ENCODE measurements at regions not wholly inside any gene's neighbourhood (a gene's known extent, or its start where the extent isn't known, plus 50 kb on each side); places are given as distances from the start of the nearest gene placed in this dataset.

DNA sequence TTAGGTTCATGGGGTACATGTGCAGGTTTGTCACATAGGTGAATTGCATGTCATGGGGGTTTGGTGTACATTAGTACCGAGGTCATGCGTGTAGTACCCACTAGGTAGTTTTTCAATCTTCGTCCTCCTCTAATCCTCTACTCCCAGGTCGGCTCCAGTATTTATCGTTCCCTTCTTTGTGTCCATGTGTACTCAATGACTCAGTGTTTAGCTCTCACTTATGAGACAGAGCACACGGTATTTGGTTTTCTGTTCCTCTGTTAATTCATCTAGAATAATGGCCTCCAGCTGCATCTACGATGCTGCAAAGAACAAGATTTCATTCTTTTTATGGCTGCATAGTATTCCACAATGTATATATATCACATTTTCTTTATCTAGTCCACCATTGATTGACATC lies 850.9 kb upstream of the MDGA2 start:
- no peak for TF ChIP-seq CTCF (conservative IDR thresholded peaks at IDR 0.05; ENCODE audit: low read depth, low read length)
- H3K4me3 ChIP-seq (ENCODE audit: low read depth, low read length): no peak overlapping the region
- no peak for DNase-seq (ENCODE audit: low read depth)

DNA sequence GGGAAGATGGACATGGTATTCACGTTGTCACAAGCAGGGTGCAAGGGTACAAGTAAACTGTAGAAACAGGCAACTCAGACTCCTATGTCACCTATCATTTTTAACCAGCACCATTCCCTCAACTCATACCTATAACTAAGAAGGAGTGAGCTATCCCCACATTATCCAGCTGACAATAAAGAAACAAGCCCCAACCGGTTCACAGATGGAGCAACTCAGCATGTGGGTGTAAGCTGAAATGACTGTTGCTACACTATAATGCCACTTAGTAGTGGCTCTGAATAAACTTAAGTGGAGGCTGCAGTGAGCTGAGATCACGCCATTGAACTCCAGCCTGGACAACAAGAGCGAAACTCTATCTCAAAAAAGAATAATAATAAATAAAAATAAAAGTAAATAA lies 829.5 kb upstream of the MDGA2 start:
- H3K4me3 ChIP-seq (ENCODE audit: low read depth, low read length): no peak overlapping the region
- DNase-seq (ENCODE audit: low read depth): no peak

GRCh38 chr14:48490756-48491155 lies 815.4 kb upstream of the MDGA2 start:
- DNase-seq (ENCODE audit: low read depth): no peak
- no peak for TF ChIP-seq CTCF (conservative IDR thresholded peaks at IDR 0.05; ENCODE audit: low read depth, low read length)
- H3K4me3 ChIP-seq (ENCODE audit: low read depth, low read length): no peak overlapping the region

More for the DNA sequence above, 829.5 kb upstream of the MDGA2 start:
- no peak for TF ChIP-seq CTCF (conservative IDR thresholded peaks at IDR 0.05; ENCODE audit: low read depth, low read length)

DNA sequence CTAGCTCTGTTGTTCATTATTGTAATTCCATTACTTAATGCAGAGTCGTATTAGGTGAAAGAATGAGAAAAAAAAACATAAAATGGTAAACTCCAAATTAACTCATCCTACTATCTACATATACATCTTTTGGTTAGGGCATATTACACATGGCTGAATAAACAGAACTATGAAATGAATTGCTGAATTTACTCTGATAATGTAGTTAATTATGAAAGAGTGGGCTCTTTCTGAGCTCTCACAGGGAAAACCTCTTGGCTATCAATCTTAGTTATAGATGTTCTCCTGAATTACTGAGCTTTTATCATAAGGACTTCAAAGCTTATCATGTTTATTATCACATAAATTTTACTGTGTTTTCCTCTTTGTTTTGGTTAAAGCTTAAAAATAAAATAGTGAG lies 798.5 kb upstream of the MDGA2 start:
- no peak for DNase-seq (ENCODE audit: low read depth)
- TF ChIP-seq CTCF (conservative IDR thresholded peaks at IDR 0.05; ENCODE audit: low read depth, low read length): no peak
- no peak overlapping the region for H3K4me3 ChIP-seq (ENCODE audit: low read depth, low read length)

DNA sequence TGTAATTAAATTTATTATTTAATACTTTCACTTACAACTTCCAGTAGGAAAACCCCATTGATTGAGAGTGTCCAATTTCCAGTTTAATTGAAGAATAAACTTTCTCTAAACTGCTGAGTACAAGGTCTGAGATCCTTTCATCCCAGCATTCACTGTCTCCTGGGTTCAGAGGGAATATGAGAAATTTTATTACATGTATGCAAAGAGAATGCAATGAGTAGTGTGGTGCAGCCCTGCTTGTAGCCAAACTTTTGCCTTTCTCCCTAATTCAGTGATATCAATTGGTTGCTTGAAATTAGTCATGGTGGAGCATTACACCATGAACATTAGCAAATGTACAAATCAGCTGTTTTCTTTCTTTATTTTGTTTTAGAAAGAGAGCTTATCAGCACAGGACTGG lies 780.6 kb upstream of the MDGA2 start:
- no peak overlapping the region for H3K4me3 ChIP-seq (ENCODE audit: low read depth, low read length)
- TF ChIP-seq CTCF (conservative IDR thresholded peaks at IDR 0.05; ENCODE audit: low read depth, low read length): no peak
- no peak for DNase-seq (ENCODE audit: low read depth)

DNA sequence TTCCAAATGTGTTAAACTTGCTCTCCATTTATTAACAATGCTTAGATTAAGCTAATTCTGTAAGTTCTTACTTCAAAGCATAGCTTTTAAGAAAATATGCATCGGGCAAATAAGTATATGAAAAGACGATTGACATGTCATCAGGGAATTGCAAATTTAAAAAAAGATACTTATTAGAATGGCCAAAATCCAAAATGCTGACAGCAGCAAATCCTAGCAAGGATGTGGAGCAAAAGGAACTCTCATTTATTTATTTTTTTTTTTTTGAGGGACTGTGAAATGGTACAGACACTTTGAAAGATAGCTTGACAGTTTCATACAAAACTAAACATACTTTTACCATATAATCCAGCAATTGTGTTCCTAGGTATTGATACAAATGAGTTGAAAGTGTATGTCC lies 779.5 kb upstream of the MDGA2 start:
- no peak overlapping the region for H3K4me3 ChIP-seq (ENCODE audit: low read depth, low read length)
- TF ChIP-seq CTCF (conservative IDR thresholded peaks at IDR 0.05; ENCODE audit: low read depth, low read length): no peak

GRCh38 chr14:48452437-48452995 lies 777.1 kb upstream of the MDGA2 start:
- no peak overlapping the region for H3K4me3 ChIP-seq (ENCODE audit: low read depth, low read length)
- DNase-seq (ENCODE audit: low read depth): no peak
- no peak for TF ChIP-seq CTCF (conservative IDR thresholded peaks at IDR 0.05; ENCODE audit: low read depth, low read length)

More for the DNA sequence above, 779.5 kb upstream of the MDGA2 start:
- no peak for DNase-seq (ENCODE audit: low read depth)
